SU-DHL-6 (cell line): ENCODE measurements at regions not wholly inside any gene's neighbourhood (a gene's known extent, or its start where the extent isn't known, plus 50 kb on each side); places are given as distances from the start of the nearest gene placed in this dataset.

ENCODE experiments used
- EZH2phosphoT487 ChIP-seq: fragments of 200-600 bp; sonication (generic), shearing (Covaris generic); conservative IDR thresholded peaks from 2 replicates; pipeline ENCODE4 v1.6.1; 2018; ENCODE audit warnings: mild to moderate bottlenecking, antibody characterized with exemption, low read length, moderate library complexity, mixed read lengths
- TF ChIP-seq, protein P1 (sequence below): fragments of 200-600 bp; sonication (generic); IDR thresholded peaks from one replicate; pipeline ENCODE4 v1.5.1; 2017; ENCODE audit warnings: antibody characterized with exemption, mild to moderate bottlenecking, low read length, moderate library complexity; ENCODE audit not compliant: insufficient read depth, poor library complexity, severe bottlenecking

DNA sequence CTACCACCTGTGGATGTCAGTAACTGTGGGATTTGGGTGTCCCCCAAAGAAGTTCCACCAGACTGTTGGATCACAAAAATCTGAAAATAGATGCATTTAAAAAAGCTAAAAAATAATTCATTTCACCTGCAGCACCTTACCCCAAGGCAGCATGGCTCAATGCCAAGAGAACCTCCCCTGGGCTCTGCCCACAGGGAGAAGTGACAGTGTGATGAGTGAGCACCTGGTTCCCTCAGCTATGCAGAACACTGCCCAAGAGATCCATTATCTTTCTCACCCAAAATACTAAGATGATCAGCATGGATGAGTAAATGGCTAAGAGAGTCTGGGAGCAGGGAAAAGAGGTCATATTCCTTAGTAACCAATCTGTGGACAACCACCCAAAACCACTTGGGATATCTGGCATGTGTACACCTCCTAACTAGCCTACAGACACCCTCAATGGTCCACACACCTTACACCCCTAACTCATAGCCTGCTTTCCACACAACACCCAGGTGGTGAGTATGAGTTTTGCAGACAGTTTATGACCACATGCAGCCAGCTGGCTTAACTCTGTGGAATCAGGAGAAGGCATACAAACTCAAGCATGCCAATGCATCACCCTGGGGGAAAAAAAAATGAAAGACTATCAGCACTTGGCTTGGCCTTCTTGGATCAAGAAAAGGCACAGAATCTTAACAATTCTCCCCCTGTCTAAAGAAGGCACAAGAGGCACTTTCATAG is 416.5 kb upstream of the SMIM31 start:
- TF ChIP-seq, protein P1, sequence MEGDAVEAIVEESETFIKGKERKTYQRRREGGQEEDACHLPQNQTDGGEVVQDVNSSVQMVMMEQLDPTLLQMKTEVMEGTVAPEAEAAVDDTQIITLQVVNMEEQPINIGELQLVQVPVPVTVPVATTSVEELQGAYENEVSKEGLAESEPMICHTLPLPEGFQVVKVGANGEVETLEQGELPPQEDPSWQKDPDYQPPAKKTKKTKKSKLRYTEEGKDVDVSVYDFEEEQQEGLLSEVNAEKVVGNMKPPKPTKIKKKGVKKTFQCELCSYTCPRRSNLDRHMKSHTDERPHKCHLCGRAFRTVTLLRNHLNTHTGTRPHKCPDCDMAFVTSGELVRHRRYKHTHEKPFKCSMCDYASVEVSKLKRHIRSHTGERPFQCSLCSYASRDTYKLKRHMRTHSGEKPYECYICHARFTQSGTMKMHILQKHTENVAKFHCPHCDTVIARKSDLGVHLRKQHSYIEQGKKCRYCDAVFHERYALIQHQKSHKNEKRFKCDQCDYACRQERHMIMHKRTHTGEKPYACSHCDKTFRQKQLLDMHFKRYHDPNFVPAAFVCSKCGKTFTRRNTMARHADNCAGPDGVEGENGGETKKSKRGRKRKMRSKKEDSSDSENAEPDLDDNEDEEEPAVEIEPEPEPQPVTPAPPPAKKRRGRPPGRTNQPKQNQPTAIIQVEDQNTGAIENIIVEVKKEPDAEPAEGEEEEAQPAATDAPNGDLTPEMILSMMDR = no peak
- no peak for TF ChIP-seq EZH2phosphoT487
